Subcutaneous abdominal adipose tissue (tissue), 5 donors: ENCODE measurements at regions not wholly inside any gene's neighbourhood (a gene's known extent, or its start where the extent isn't known, plus 50 kb on each side); places are given as distances from the start of the nearest gene placed in this dataset.
"Not testable (repeated sequence)": the region's sequence is repeated elsewhere in the genome, so short reads cannot be mapped to it uniquely, and the experiment has no call there.

ENCODE experiments used
- H3K27ac ChIP-seq: one replicate; pipeline ENCODE4 v1.7.0; 2013; ENCODE audit warnings: low read depth, mild to moderate bottlenecking, inconsistent platforms, low read length, moderate library complexity
- H3K27me3 ChIP-seq, 5 donors: one replicate each; pipeline ENCODE4 v1.7.0; 2013; ENCODE audit warnings: low read length in 5 of 5, inconsistent platforms in 1 of 5; ENCODE audit not compliant: control insufficient read depth in 5 of 5, insufficient read depth in 4 of 5
- H3K36me3 ChIP-seq, 5 donors: one replicate each; pipeline ENCODE4 v1.7.0; 2013; ENCODE audit warnings: low read length in 5 of 5; ENCODE audit not compliant: control insufficient read depth in 5 of 5, insufficient read depth in 5 of 5
- H3K4me1 ChIP-seq, 5 donors: one replicate each; pipeline ENCODE4 v1.7.0; 2013; ENCODE audit warnings: low read length in 5 of 5, mild to moderate bottlenecking in 3 of 5, moderate library complexity in 1 of 5; ENCODE audit not compliant: control insufficient read depth in 5 of 5, insufficient read depth in 5 of 5
- H3K4me3 ChIP-seq, 5 donors: one replicate each; pipeline ENCODE4 v1.7.0; 2013; ENCODE audit warnings: low read length in 5 of 5, low read depth in 1 of 5
- H3K9ac ChIP-seq, 5 donors: one replicate each; pipeline ENCODE4 v1.7.0; 2013; ENCODE audit warnings: low read length in 5 of 5, mild to moderate bottlenecking in 4 of 5, moderate library complexity in 3 of 5
- H3K9me3 ChIP-seq, 5 donors: one replicate each; pipeline ENCODE4 v1.7.0; 2013; ENCODE audit warnings: low read length in 5 of 5; ENCODE audit not compliant: control insufficient read depth in 5 of 5
- donor health status: healthy.
- donor health status: healthy.
- donor health status: healthy.
- donor health status: healthy.
- donor health status: healthy.

- not testable (repeated sequence) for H3K36me3 ChIP-seq, H3K27me3 ChIP-seq, H3K9me3 ChIP-seq, H3K4me3 ChIP-seq, H3K9ac ChIP-seq, H3K27ac ChIP-seq, H3K4me1 ChIP-seq
Observed at GRCh38 chr1:148432318-148432717, 50.8 kb downstream of the PPIAL4G start.

- not testable (repeated sequence) for H3K36me3 ChIP-seq, H3K4me3 ChIP-seq, H3K27me3 ChIP-seq, H3K9me3 ChIP-seq, H3K27ac ChIP-seq, H3K9ac ChIP-seq, H3K4me1 ChIP-seq
Observed at GRCh38 chr1:148429856-148430255, 53.2 kb downstream of the PPIAL4G start.

- H3K9me3 ChIP-seq, result not testable (repeated sequence)
Observed at GRCh38 chr1:148426940-148427611, 56.0 kb downstream of the PPIAL4G start.

GRCh38 chr1:148426385-148426784, 56.7 kb downstream of the PPIAL4G start:
- not testable (repeated sequence) for H3K4me1 ChIP-seq, H3K9me3 ChIP-seq, H3K9ac ChIP-seq, H3K36me3 ChIP-seq, H3K4me3 ChIP-seq, H3K27me3 ChIP-seq, H3K27ac ChIP-seq

More at GRCh38 chr1:148426940-148427611, 56.0 kb downstream of the PPIAL4G start:
- H3K4me3 ChIP-seq, H3K27ac ChIP-seq, H3K36me3 ChIP-seq, H3K4me1 ChIP-seq, H3K9ac ChIP-seq, H3K27me3 ChIP-seq: not testable (repeated sequence)

- H3K27me3 ChIP-seq, H3K27ac ChIP-seq, H3K4me1 ChIP-seq, H3K9me3 ChIP-seq, H3K9ac ChIP-seq, H3K36me3 ChIP-seq, H3K4me3 ChIP-seq: not testable (repeated sequence)
Observed at GRCh38 chr1:148424143-148425003, 58.7 kb downstream of the PPIAL4G start.

- H3K9me3 ChIP-seq, H3K36me3 ChIP-seq, H3K4me1 ChIP-seq, H3K27ac ChIP-seq, H3K9ac ChIP-seq, H3K4me3 ChIP-seq, H3K27me3 ChIP-seq: not testable (repeated sequence)
Observed at GRCh38 chr1:148422921-148423320, 60.2 kb downstream of the PPIAL4G start.

GRCh38 chr1:148417241-148417640, 65.9 kb downstream of the PPIAL4G start:
- H3K9ac ChIP-seq, H3K27ac ChIP-seq, H3K4me3 ChIP-seq, H3K9me3 ChIP-seq, H3K27me3 ChIP-seq, H3K4me1 ChIP-seq, H3K36me3 ChIP-seq: not testable (repeated sequence)

- H3K9me3 ChIP-seq, H3K27me3 ChIP-seq, H3K9ac ChIP-seq, H3K4me3 ChIP-seq, H3K27ac ChIP-seq, H3K36me3 ChIP-seq, H3K4me1 ChIP-seq: not testable (repeated sequence)
Observed at GRCh38 chr1:148413385-148413784, 69.7 kb downstream of the PPIAL4G start.

- H3K27me3 ChIP-seq, H3K4me1 ChIP-seq, H3K36me3 ChIP-seq, H3K27ac ChIP-seq, H3K4me3 ChIP-seq, H3K9ac ChIP-seq, H3K9me3 ChIP-seq: not testable (repeated sequence)
Observed at GRCh38 chr1:148404786-148405568, 78.1 kb downstream of the PPIAL4G start.

GRCh38 chr1:148403925-148404324, 79.2 kb downstream of the PPIAL4G start:
- not testable (repeated sequence) for H3K4me3 ChIP-seq, H3K27ac ChIP-seq, H3K36me3 ChIP-seq, H3K4me1 ChIP-seq, H3K9ac ChIP-seq, H3K9me3 ChIP-seq, H3K27me3 ChIP-seq
